ENCODE measurements at regions not wholly inside any gene's neighbourhood (a gene's known extent, or its start where the extent isn't known, plus 50 kb on each side); places are given as distances from the start of the nearest gene placed in this dataset.

DNA sequence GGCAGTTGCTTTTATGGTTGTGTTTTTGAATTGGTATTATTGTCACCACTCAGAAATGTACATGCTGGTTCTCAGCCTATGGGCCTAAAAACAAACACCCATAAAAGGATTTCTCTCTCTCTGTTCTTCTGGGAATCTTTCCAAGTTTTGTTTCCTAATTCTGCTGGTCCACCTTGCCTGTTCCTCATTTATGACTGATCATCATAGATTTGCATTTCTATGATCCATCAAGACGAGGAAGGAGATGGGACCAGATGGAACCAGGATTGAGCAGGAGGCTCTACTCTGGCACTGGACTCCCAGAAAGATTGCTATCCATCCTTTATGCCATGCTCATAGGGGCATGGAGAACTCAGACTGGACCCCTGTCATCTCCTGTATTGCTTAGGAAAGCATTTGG, 162.2 kb downstream of the C1orf94 start:
- Histone ChIP-seq H3K4me3 (ENCODE audit: low read depth, low read length) (no peak overlapping the region), H3K9me3 (ENCODE audit: control insufficient read depth, insufficient read depth, low read depth, low read length) (no peaks in the 10 kb centered on the region), H3K36me3 (ENCODE audit: control insufficient read depth in 2 of 2, insufficient read depth in 1 of 2, low read length in 2 of 2) (no peaks in the 10 kb centered on the region), H3K4me1 (ENCODE audit: control insufficient read depth, insufficient read depth, low read length) (no peaks in the 10 kb centered on the region), H3K27ac (ENCODE audit: extremely low read depth, low read depth, low read length) (no peak overlapping the region)
- ChIA-PET POLR2A (no interaction called here), CTCF (no interaction called here)
- no peak for TF ChIP-seq KLF9 (tag by site-specific recombination; IDR thresholded peaks at IDR 0.05; ENCODE audit: low read depth)

- ChIA-PET POLR2A (no interaction called here), CTCF (interaction anchor here (1.1 to 2.4 kb wide), 3 partner anchors 59 to 254 kb away, joined by 3 to 16 read pairs (median 3); no protein-coding TSS in a partner anchor)
- H3K27ac ChIP-seq (ENCODE audit: extremely low read depth, low read depth, low read length) = no peak overlapping the region
- no peaks in the 10 kb centered on the region for H3K36me3 ChIP-seq (ENCODE audit: control insufficient read depth in 2 of 2, insufficient read depth in 1 of 2, low read length in 2 of 2)
- TF ChIP-seq IKZF3 (tag by site-specific recombination; IDR thresholded peaks at IDR 0.05) (no peak), ZNF121 (tag by site-specific recombination; IDR thresholded peaks at IDR 0.05) (no peak), ZNF133 (tag by site-specific recombination; IDR thresholded peaks at IDR 0.05) (no peak), ZNF580 (tag by site-specific recombination; IDR thresholded peaks at IDR 0.05) (no peak), ZNF548 (tag by site-specific recombination; IDR thresholded peaks at IDR 0.05) (no peak)
- H3K4me1 ChIP-seq (ENCODE audit: control insufficient read depth, insufficient read depth, low read length) = no peaks in the 10 kb centered on the region
- no peak overlapping the region for H3K4me3 ChIP-seq (ENCODE audit: low read depth, low read length)
- no peaks in the 10 kb centered on the region for H3K9me3 ChIP-seq (ENCODE audit: control insufficient read depth, insufficient read depth, low read depth, low read length)
Measured at GRCh38 chr1:34341896-34342295, 165.2 kb downstream of the C1orf94 start.

GRCh38 chr1:34342334-34342733, 165.6 kb downstream of the C1orf94 start:
- ChIA-PET CTCF (interaction anchor here (0.6 to 2.4 kb wide), 5 partner anchors 59 to 400 kb away, joined by 3 to 16 read pairs (median 3); no protein-coding TSS in a partner anchor), POLR2A (no interaction called here)
- no peaks in the 10 kb centered on the region for H3K36me3 ChIP-seq (ENCODE audit: control insufficient read depth in 2 of 2, insufficient read depth in 1 of 2, low read length in 2 of 2)

More at GRCh38 chr1:34342334-34342733, 165.6 kb downstream of the C1orf94 start:
- Histone ChIP-seq H3K27ac (ENCODE audit: extremely low read depth, low read depth, low read length) (no peak overlapping the region), H3K4me1 (ENCODE audit: control insufficient read depth, insufficient read depth, low read length) (no peaks in the 10 kb centered on the region), H3K9me3 (ENCODE audit: control insufficient read depth, insufficient read depth, low read depth, low read length) (no peaks in the 10 kb centered on the region), H3K4me3 (ENCODE audit: low read depth, low read length) (no peak overlapping the region)
- TF ChIP-seq KLF7 (tag by site-specific recombination; IDR thresholded peaks at IDR 0.05; ENCODE audit: borderline replicate concordance) (no peak), AEBP2 (tag by site-specific recombination; IDR thresholded peaks at IDR 0.05; ENCODE audit: borderline replicate concordance) (no peak), ZFP3 (tag by site-specific recombination; IDR thresholded peaks at IDR 0.05; ENCODE audit: low read depth) (no peak), ZNF530 (tag by site-specific recombination; IDR thresholded peaks at IDR 0.05; ENCODE audit: low read depth) (no peak), ZNF391 (tag by site-specific recombination; IDR thresholded peaks at IDR 0.05; ENCODE audit: borderline replicate concordance, low read depth) (no peak), ZNF184 (tag by site-specific recombination; IDR thresholded peaks at IDR 0.05) (no peak), ZNF223 (tag by site-specific recombination; IDR thresholded peaks at IDR 0.05) (no peak), ZNF558 (tag by site-specific recombination; IDR thresholded peaks at IDR 0.05) (no peak), ZSCAN4 (tag by site-specific recombination; IDR thresholded peaks at IDR 0.05) (no peak), ZBTB26 (tag by site-specific recombination; optimal IDR thresholded peaks at IDR 0.05) (no peak), TCF7L2 (IDR thresholded peaks at IDR 0.05; ENCODE audit: borderline replicate concordance, low read depth, low read length) (no peak), ZNF416 (tag by site-specific recombination; IDR thresholded peaks at IDR 0.05) (no peak)
